ENCODE measurements at regions not wholly inside any gene's neighbourhood (a gene's known extent, or its start where the extent isn't known, plus 50 kb on each side); places are given as distances from the start of the nearest gene placed in this dataset.

DNA sequence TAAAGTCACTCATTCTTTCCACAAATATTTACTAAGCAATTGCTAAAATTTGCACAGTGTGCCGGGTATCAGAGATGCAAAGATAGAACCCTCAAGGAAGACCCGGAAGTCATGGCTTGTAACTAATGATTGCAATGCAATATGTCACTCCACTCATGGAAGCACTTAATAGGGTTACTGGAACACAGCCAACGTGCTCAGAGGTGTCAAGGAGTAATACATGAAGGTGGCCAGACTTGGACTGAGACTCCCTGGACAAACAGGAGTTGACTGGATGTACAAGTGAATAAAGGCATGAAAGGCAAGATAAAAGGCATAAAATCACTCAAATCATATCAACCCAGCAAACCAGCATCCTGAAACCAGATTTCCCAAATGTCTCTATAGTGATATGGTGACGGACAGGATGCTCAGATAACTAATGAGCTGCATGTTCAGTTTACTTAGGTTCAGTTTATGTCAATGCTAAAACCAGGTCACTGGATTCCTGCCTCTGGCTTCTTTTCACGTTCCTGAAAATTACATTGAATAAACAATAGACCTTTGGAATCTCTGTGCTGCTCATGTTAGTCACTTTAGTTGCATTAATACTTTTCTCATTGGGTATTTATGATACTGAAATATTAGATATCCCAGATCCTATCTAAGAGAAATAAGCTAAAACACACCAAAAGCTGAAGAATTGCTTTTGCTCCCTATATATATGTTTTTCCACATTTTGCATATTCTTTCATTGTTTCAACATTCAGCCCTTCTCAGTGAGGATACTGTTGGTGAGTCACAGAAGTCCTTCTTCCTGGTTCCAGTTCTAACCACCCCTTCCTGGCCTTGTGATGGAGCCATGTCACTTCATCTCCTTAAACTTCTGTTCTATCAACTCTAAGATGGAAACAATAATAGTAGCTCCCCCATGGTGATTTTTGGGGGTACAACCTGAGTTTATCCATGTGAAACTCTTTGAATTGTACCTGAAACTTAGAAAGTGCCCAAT is 688.9 kb upstream of the ID2 start:
- TF ChIP-seq, protein P1, sequence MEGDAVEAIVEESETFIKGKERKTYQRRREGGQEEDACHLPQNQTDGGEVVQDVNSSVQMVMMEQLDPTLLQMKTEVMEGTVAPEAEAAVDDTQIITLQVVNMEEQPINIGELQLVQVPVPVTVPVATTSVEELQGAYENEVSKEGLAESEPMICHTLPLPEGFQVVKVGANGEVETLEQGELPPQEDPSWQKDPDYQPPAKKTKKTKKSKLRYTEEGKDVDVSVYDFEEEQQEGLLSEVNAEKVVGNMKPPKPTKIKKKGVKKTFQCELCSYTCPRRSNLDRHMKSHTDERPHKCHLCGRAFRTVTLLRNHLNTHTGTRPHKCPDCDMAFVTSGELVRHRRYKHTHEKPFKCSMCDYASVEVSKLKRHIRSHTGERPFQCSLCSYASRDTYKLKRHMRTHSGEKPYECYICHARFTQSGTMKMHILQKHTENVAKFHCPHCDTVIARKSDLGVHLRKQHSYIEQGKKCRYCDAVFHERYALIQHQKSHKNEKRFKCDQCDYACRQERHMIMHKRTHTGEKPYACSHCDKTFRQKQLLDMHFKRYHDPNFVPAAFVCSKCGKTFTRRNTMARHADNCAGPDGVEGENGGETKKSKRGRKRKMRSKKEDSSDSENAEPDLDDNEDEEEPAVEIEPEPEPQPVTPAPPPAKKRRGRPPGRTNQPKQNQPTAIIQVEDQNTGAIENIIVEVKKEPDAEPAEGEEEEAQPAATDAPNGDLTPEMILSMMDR (conservative IDR thresholded peaks at IDR 0.05; ENCODE audit: control insufficient read depth, insufficient read depth, low read depth, low read length) = no peak
- DNase-seq (ENCODE audit: low read depth) = peak; percentile 31
- H3K4me3 ChIP-seq (ENCODE audit: control insufficient read depth, low read depth, low read length) = no peak overlapping the region

DNA sequence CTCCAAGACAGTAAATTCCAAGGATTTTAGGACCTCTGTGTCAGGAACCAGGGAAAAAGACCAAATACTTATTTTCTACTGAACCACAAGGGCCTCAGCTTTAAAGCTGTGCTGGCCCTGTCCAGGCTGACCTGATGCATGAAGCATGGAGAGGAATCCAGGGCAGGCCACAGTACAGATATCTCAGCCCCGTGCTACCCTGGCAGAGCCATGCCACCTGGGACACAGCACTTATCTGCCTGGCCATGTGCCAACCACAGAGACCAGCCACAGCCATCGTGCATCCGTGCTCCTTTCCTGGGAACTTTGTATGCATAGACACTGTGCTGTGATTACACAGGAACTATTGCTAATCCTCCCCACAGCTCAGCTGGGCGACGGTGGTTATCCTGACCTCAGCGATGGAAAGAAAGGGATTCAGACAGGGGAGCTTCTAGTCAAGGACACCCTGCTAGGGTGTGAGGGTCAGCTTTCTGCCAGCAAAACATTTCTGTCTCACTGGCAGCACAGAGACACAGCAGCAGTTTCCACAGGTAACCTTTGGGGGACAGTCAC is 687.4 kb upstream of the ID2 start:
- TF ChIP-seq, protein P1 (conservative IDR thresholded peaks at IDR 0.05; ENCODE audit: control insufficient read depth, insufficient read depth, low read depth, low read length) = no peak
- no peak for DNase-seq (ENCODE audit: low read depth)
- H3K4me3 ChIP-seq (ENCODE audit: control insufficient read depth, low read depth, low read length) = no peak overlapping the region

DNA sequence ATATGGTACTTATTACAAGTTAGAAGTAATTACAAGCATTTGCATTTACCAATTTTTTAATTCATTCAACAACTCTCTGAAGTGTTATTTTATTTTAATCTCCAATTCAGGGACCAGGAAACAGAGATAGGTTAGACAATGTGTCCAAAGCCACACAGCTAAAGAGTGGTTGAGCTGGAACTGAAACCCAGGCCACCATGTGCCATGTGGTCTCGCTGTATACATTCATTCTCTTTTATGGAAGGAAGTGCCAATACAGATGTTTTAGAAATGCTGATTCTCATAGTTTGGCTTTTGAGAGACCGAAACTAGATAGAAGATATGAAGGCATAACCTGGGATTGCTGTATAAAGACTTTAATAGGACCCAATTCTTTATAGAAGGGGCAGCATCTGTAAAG is 684.6 kb upstream of the ID2 start:
- no peak for DNase-seq (ENCODE audit: low read depth)
- TF ChIP-seq, protein P1 (conservative IDR thresholded peaks at IDR 0.05; ENCODE audit: control insufficient read depth, insufficient read depth, low read depth, low read length) = no peak
- H3K4me3 ChIP-seq (ENCODE audit: control insufficient read depth, low read depth, low read length) = no peak overlapping the region

DNA sequence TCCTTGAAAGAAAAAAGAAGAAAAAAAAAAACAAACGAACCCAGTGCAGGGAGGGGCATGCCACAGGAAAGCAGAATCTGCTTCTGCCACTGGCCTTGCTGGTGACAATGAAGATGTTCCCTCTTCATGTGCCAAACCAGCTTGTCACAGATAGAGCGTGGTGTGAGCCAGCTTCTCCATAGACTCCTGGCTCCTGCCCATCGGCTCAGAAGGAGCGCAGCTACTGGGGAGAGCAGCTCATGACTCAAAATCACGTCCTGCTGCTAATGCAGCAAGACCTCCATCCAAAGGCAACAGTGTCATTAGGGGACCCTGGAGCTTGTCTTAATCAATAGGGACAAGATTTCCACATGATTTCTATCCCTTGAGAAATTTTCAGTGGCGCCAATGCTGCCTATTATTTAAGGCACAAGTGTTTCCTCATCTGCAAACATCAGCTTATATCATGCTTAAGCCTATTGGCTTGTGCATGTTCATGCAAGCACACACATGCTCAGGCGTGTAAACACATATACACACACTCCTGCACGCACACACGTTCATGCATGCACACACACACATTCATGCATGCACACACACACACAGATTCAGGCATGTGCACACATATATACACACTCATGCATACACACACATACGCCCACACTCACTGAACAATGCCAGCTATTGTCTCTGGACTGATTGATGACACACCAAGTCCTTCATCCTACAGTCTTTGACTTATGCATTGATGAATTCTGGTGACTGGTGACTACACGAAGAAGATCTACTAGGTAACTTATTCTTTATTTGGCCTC is 682.0 kb upstream of the ID2 start:
- TF ChIP-seq, protein P1 (conservative IDR thresholded peaks at IDR 0.05; ENCODE audit: control insufficient read depth, insufficient read depth, low read depth, low read length) = no peak
- no peak for DNase-seq (ENCODE audit: low read depth)
- no peak overlapping the region for H3K4me3 ChIP-seq (ENCODE audit: control insufficient read depth, low read depth, low read length)

DNA sequence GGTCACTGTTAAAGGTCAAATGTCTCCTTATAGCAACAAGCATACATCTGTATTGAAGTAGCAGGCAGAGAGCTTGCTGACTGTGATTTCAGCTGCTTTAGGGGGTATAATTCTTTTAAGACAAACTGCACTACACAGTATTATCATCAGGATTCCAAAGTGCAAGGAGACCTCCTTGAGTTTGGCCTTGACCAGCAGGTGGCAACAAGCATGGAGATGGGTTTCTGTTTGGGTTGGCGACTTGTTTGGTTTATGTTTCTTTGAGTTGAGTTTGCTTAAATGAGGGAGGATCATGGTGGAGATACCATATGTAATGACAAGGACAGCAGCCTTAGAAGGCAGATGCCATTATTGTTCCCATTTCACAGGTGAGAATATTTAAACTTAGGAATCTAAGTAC is 681.0 kb upstream of the ID2 start:
- TF ChIP-seq, protein P1 (conservative IDR thresholded peaks at IDR 0.05; ENCODE audit: control insufficient read depth, insufficient read depth, low read depth, low read length) = peak; percentile 34
- peak; percentile 17 for DNase-seq (ENCODE audit: low read depth)
- no peak overlapping the region for H3K4me3 ChIP-seq (ENCODE audit: control insufficient read depth, low read depth, low read length)

DNA sequence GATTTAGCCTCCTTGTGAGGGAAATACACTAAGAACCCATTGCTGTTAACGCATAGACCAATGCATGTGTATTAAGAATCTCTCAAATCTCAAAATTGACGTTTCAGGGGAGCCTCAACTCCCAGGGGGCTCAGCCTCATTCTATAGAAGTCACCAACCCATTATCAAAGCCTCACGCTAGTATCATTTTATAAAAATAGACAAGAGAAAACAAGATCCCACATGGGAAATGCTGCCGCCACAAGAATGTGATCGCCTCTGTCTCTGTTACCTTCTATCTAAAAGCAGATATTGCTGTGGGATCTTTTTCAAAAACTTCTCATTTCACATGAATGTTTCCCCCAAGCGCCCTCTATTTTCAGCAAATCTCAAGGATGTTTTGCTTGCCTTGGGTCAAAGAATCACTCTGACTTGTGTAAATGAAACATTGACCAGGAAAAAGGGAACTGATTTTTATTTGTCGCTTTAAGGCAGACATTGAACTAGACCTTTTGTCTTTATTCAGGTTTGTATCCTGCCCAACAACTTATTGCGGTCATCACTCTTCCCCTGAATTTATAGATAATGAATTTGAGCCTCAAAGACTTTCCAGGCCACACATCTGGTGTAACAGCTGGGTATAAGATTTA is 679.0 kb upstream of the ID2 start:
- TF ChIP-seq, protein P1 (conservative IDR thresholded peaks at IDR 0.05; ENCODE audit: control insufficient read depth, insufficient read depth, low read depth, low read length) = no peak
- DNase-seq (ENCODE audit: low read depth) = no peak
- H3K4me3 ChIP-seq (ENCODE audit: control insufficient read depth, low read depth, low read length) = no peak overlapping the region

Measured in fibroblast of mammary gland (primary cell).